ENCODE measurements at regions not wholly inside any gene's neighbourhood (a gene's known extent, or its start where the extent isn't known, plus 50 kb on each side); places are given as distances from the start of the nearest gene placed in this dataset.
A peak's percentile ranks its signal among the peaks of the same experiment; 100 is the strongest.

DNA sequence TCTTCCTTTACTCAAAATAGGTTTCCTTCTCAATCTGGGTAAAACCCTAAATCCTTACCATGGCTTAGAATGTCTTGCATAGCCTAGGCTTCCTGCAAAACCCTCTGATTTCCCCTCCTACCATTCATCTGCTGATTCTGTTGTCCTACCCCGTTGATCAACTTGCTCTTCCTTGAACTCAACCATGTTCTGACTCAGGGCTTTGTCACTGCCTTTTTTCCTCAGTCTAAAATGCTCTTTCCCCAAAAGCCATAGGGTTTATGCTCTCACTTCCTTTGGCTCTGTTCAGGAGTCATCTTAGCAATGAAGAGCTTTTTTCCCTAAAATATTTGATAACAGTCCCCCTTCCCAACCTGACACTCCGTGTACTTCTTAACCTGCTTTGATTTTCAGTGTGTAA, 79.4 kb upstream of the IZUMO3 start:
- TF ChIP-seq, protein P1, sequence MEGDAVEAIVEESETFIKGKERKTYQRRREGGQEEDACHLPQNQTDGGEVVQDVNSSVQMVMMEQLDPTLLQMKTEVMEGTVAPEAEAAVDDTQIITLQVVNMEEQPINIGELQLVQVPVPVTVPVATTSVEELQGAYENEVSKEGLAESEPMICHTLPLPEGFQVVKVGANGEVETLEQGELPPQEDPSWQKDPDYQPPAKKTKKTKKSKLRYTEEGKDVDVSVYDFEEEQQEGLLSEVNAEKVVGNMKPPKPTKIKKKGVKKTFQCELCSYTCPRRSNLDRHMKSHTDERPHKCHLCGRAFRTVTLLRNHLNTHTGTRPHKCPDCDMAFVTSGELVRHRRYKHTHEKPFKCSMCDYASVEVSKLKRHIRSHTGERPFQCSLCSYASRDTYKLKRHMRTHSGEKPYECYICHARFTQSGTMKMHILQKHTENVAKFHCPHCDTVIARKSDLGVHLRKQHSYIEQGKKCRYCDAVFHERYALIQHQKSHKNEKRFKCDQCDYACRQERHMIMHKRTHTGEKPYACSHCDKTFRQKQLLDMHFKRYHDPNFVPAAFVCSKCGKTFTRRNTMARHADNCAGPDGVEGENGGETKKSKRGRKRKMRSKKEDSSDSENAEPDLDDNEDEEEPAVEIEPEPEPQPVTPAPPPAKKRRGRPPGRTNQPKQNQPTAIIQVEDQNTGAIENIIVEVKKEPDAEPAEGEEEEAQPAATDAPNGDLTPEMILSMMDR (IDR thresholded peaks at IDR 0.05; ENCODE audit: unreplicated experiment) = no peak
- Mint-ChIP-seq H3K9me3 (ENCODE audit: unreplicated experiment) (no peaks in the 10 kb centered on the region), H3K27ac (ENCODE audit: unreplicated experiment) (no peak overlapping the region)

DNA sequence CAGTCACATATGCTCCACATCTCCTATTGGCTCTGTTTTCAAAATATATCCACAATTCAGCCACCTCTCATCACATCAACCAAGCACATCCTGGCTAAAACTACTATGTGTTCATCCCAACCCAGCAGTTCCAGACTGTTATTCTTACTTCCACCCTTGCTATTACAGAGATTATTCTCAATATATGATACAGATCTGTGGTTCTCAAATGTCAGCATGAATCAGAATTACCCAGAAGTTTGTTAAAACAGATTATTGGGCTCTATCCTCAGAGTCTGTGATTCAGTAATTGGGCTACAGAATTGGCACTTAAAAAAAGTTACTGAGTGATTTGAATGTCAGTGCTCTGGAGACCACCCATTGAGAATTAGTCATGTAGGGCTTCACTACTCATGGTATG, 78.8 kb upstream of the IZUMO3 start:
- DNase-seq (ENCODE audit: low spot score) = no peak
- TF ChIP-seq, protein P1 (IDR thresholded peaks at IDR 0.05; ENCODE audit: unreplicated experiment) = no peak
- no peaks in the 10 kb centered on the region for H3K27me3 Mint-ChIP-seq (ENCODE audit: unreplicated experiment)
- H3K9me3 Mint-ChIP-seq (ENCODE audit: unreplicated experiment) = no peaks in the 10 kb centered on the region
- no peak overlapping the region for H3K27ac Mint-ChIP-seq (ENCODE audit: unreplicated experiment)
- no peaks in the 10 kb centered on the region for H3K36me3 Mint-ChIP-seq (ENCODE audit: low read depth, unreplicated experiment)
- no peaks in the 10 kb centered on the region for H3K4me1 Mint-ChIP-seq (ENCODE audit: unreplicated experiment)
- no peak overlapping the region for H3K4me3 Mint-ChIP-seq (ENCODE audit: unreplicated experiment)

More for the DNA sequence above, 79.4 kb upstream of the IZUMO3 start:
- no peaks in the 10 kb centered on the region for H3K27me3 Mint-ChIP-seq (ENCODE audit: unreplicated experiment)
- no peak for DNase-seq (ENCODE audit: low spot score)
- no peaks in the 10 kb centered on the region for H3K4me1 Mint-ChIP-seq (ENCODE audit: unreplicated experiment)
- H3K4me3 Mint-ChIP-seq (ENCODE audit: unreplicated experiment) = no peak overlapping the region
- H3K36me3 Mint-ChIP-seq (ENCODE audit: low read depth, unreplicated experiment) = no peaks in the 10 kb centered on the region

DNA sequence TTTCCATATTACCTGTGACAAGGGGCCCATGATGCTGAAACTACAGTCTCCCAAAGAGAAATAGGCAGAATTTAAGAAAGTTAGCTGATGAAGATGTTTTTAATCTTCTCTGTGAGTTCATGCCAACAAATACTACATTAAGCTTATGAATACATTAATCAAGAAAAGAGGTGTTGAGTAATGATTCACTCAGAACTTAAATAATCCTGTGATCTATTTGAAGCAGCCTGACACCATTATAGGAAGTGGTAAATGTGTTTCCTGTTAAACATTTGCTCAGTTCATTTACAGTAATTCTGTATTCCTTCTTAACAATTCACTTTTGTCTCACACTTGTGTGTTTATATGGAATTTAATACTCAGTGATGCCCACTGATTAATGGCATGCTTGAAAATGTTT, 75.0 kb upstream of the IZUMO3 start:
- no peaks in the 10 kb centered on the region for H3K4me1 Mint-ChIP-seq (ENCODE audit: unreplicated experiment)
- H3K27me3 Mint-ChIP-seq (ENCODE audit: unreplicated experiment) = peaks cover 1% of the 10 kb centered on the region
- TF ChIP-seq, protein P1 (IDR thresholded peaks at IDR 0.05; ENCODE audit: unreplicated experiment) = no peak
- no peak overlapping the region for H3K27ac Mint-ChIP-seq (ENCODE audit: unreplicated experiment)
- no peak for DNase-seq (ENCODE audit: low spot score)
- no peaks in the 10 kb centered on the region for H3K9me3 Mint-ChIP-seq (ENCODE audit: unreplicated experiment)
- H3K36me3 Mint-ChIP-seq (ENCODE audit: low read depth, unreplicated experiment) = no peaks in the 10 kb centered on the region
- H3K4me3 Mint-ChIP-seq (ENCODE audit: unreplicated experiment) = no peak overlapping the region

DNA sequence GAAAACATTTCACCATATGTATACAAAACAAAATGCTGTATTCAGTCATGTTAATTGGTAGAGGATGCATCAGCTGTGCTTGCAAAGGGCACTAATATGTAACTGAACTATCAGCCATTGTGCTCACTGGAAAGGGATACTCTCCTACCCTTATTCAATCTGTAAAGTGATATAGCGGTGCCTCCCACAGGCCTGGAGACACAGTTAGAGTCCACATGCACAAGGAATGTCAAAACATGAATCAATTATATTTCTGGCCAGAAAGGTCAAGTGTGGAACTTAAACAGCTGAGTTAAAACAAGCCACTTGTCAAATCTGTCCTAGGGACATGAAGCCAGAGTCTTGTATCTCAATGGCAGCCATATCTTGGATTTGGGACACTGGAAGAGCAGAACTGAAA, 71.2 kb upstream of the IZUMO3 start:
- Mint-ChIP-seq H3K36me3 (ENCODE audit: low read depth, unreplicated experiment) (no peaks in the 10 kb centered on the region), H3K27me3 (ENCODE audit: unreplicated experiment) (peaks cover 1% of the 10 kb centered on the region), H3K27ac (ENCODE audit: unreplicated experiment) (no peak overlapping the region), H3K4me3 (ENCODE audit: unreplicated experiment) (no peak overlapping the region), H3K9me3 (ENCODE audit: unreplicated experiment) (no peaks in the 10 kb centered on the region), H3K4me1 (ENCODE audit: unreplicated experiment) (no peaks in the 10 kb centered on the region)
- no peak for DNase-seq (ENCODE audit: low spot score)
- TF ChIP-seq, protein P1 (IDR thresholded peaks at IDR 0.05; ENCODE audit: unreplicated experiment) = no peak

DNA sequence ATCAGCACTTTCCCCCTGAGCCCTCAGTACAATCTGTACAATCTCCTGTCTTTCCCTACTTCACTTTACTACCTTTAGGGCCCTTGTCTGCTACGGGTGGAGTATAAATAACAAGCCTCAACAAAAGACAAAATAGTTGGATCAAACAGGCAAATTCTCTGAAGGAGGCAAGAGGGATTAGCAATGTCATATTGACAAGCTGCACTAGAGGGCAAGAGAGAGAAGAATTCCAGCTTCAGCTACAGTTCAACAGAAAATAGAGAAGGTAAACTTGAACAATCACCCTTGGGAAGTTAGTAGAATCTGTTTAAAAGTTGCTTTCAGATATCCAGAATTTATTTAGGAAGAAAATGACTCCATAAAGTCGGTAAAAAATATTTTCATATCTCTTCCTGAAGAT, 68.4 kb upstream of the IZUMO3 start:
- peak; percentile 3 for DNase-seq (ENCODE audit: low spot score)
- no peak overlapping the region for H3K27ac Mint-ChIP-seq (ENCODE audit: unreplicated experiment)
- TF ChIP-seq, protein P1 (IDR thresholded peaks at IDR 0.05; ENCODE audit: unreplicated experiment) = no peak
- H3K36me3 Mint-ChIP-seq (ENCODE audit: low read depth, unreplicated experiment) = no peaks in the 10 kb centered on the region
- H3K4me1 Mint-ChIP-seq (ENCODE audit: unreplicated experiment) = no peaks in the 10 kb centered on the region
- no peak overlapping the region for H3K4me3 Mint-ChIP-seq (ENCODE audit: unreplicated experiment)
- H3K9me3 Mint-ChIP-seq (ENCODE audit: unreplicated experiment) = no peaks in the 10 kb centered on the region
- H3K27me3 Mint-ChIP-seq (ENCODE audit: unreplicated experiment) = peaks cover under 1% of the 10 kb centered on the region
